H1 (cell line): ENCODE measurements at regions not wholly inside any gene's neighbourhood (a gene's known extent, or its start where the extent isn't known, plus 50 kb on each side); places are given as distances from the start of the nearest gene placed in this dataset.

ENCODE experiments used
- CTCF ChIA-PET: fragments of 300-600 bp; sonication (Branson Sonifier 250); formaldehyde crosslinking; loops from one replicate; lab custom pipeline; 2021; ENCODE audit not compliant: partially characterized antibody; lab: Charles Lee
- POLR2A ChIA-PET: fragments of 300-600 bp; sonication (Branson Sonifier 250); formaldehyde crosslinking; loops from one replicate; lab custom pipeline; 2021; ENCODE audit warnings: inconsistent platforms; ENCODE audit not compliant: partially characterized antibody; lab: Charles Lee
- DNase-seq, 2 experiments: peaks; one replicate each; pipeline versions ENCODE4 v3.0.0 to v3.0.0-alpha.2; 2010 to 2022; ENCODE audit warnings: low spot score in 2 of 2, low read depth in 1 of 2, mixed read lengths in 1 of 2
- FAIRE-seq: peaks from 2 replicates; lab custom pipeline; 2011; peaks lifted over from hg19 to GRCh38; lab: Jason Lieb, UNC
- H2AFZ ChIP-seq: 2 replicates; pipeline ENCODE4 v1.8.1; 2012; ENCODE audit warnings: low read length, inconsistent platforms
- H2AK5ac ChIP-seq: 2 replicates; pipeline ENCODE4 v1.6.1; 2013; ENCODE audit warnings: low read depth, low read length
- H2BK120ac ChIP-seq: replicated peaks from 2 replicates; pipeline ENCODE3; 2013; ENCODE audit warnings: low read depth, low read length, inconsistent platforms
- H2BK12ac ChIP-seq: 2 replicates; pipeline ENCODE4 v1.6.1; 2013; ENCODE audit warnings: low read depth, low read length
- H2BK15ac ChIP-seq: 2 replicates; pipeline ENCODE4 v1.6.1; 2013; ENCODE audit warnings: low read length
- H2BK20ac ChIP-seq: 2 replicates; pipeline ENCODE4 v1.6.1; 2013; ENCODE audit warnings: low read length
- H2BK5ac ChIP-seq: 2 replicates; pipeline ENCODE4 v1.6.1; 2013; ENCODE audit warnings: low read depth, low read length
- H3K14ac ChIP-seq: 2 replicates; pipeline ENCODE4 v1.6.1; 2013; ENCODE audit warnings: inconsistent platforms; ENCODE audit not compliant: insufficient read length
- H3K18ac ChIP-seq: 2 replicates; pipeline ENCODE4 v1.6.1; 2013; ENCODE audit warnings: low read length; ENCODE audit errors: extremely low read depth
- H3K23ac ChIP-seq: 2 replicates; pipeline ENCODE4 v1.6.1; 2013; ENCODE audit warnings: inconsistent platforms; ENCODE audit not compliant: insufficient read length
- H3K23me2 ChIP-seq: 2 replicates; pipeline ENCODE4 v1.6.1; 2013; ENCODE audit warnings: low read depth, low read length
- H3K27ac ChIP-seq: 2 replicates; pipeline ENCODE4 v1.6.1; 2011; ENCODE audit warnings: low read depth, low read length, inconsistent platforms
- H3K27me3 ChIP-seq, 4 experiments: replicated peaks in 1 of 4; 1 replicate in 1 of 4; 2 replicates in 3 of 4; pipeline versions ENCODE4 v1.6.1 to v1.8.1; 2011 to 2013; ENCODE audit warnings: low read length in 3 of 4, mild to moderate bottlenecking in 3 of 4, inconsistent platforms in 2 of 4, mixed read lengths in 2 of 4, moderate library complexity in 1 of 4; ENCODE audit not compliant: control insufficient read depth in 3 of 4, insufficient read depth in 3 of 4; ENCODE audit errors: extremely low read depth in 1 of 4
- H3K36me3 ChIP-seq, 4 experiments: 2 replicates each; pipeline versions ENCODE4 v1.6.1 to v1.8.1; 2011 to 2013; ENCODE audit warnings: mild to moderate bottlenecking in 4 of 4, low read length in 3 of 4, moderate library complexity in 2 of 4, control low read depth in 1 of 4, inconsistent platforms in 1 of 4; ENCODE audit not compliant: insufficient read depth in 4 of 4, control insufficient read depth in 2 of 4
- H3K4ac ChIP-seq: replicated peaks from 2 replicates; pipeline ENCODE3; 2013; ENCODE audit warnings: low read length, low read depth, mixed read lengths, inconsistent platforms; ENCODE audit not compliant: insufficient read length
- H3K4me1 ChIP-seq, 4 experiments: replicated peaks in 1 of 4; 1 replicate in 1 of 4; 2 replicates in 3 of 4; pipeline versions ENCODE4 v1.6.1 to v1.8.1; 2011 to 2013; ENCODE audit warnings: low read length in 3 of 4, inconsistent platforms in 2 of 4, mixed read lengths in 1 of 4; ENCODE audit not compliant: insufficient read depth in 4 of 4, control insufficient read depth in 3 of 4
- H3K4me2 ChIP-seq, 2 experiments: 2 replicates each; pipeline versions ENCODE4 v1.6.1 to v1.8.1; 2011 to 2013; ENCODE audit warnings: low read depth in 2 of 2, low read length in 2 of 2, control low read depth in 1 of 2, inconsistent platforms in 1 of 2, mild to moderate bottlenecking in 1 of 2; ENCODE audit not compliant: insufficient read depth in 1 of 2
- H3K4me3 ChIP-seq, 4 experiments: fragments of 200-600, 300-600 bp in 1 of 4; sonication (generic), shearing (Covaris generic), sonication (Bioruptor Twin) in 1 of 4; 2 replicates each; pipeline versions ENCODE4 v1.5.1 to v1.8.1; 2011 to 2016; ENCODE audit warnings: low read length in 4 of 4, low read depth in 3 of 4, control low read depth in 2 of 4, inconsistent platforms in 2 of 4, mild to moderate bottlenecking in 2 of 4, mixed read lengths in 1 of 4, moderate library complexity in 1 of 4; ENCODE audit not compliant: insufficient read depth in 2 of 4; ENCODE audit errors: extremely low read depth in 1 of 4
- H3K56ac ChIP-seq: replicated peaks from 2 replicates; pipeline ENCODE3; 2013; ENCODE audit warnings: low read depth, mild to moderate bottlenecking, mixed read lengths, low read length, inconsistent platforms; ENCODE audit not compliant: insufficient read length
- H3K79me1 ChIP-seq: 2 replicates; pipeline ENCODE4 v1.6.1; 2013; ENCODE audit warnings: low read depth, low read length, control low read depth
- H3K79me2 ChIP-seq, 2 experiments: 2 replicates each; pipeline versions ENCODE4 v1.6.1 to v1.8.1; 2012 to 2013; ENCODE audit warnings: low read length in 2 of 2, mild to moderate bottlenecking in 2 of 2, inconsistent platforms in 1 of 2; ENCODE audit not compliant: insufficient read depth in 2 of 2, control insufficient read depth in 1 of 2
- H3K9ac ChIP-seq, 4 experiments: replicated peaks in 1 of 4; 1 replicate in 1 of 4; 2 replicates in 3 of 4; pipeline versions ENCODE4 v1.6.1 to v1.8.1; 2011 to 2013; ENCODE audit warnings: low read depth in 3 of 4, low read length in 3 of 4, control low read depth in 2 of 4, mild to moderate bottlenecking in 2 of 4, moderate library complexity in 2 of 4, inconsistent platforms in 1 of 4; ENCODE audit errors: extremely low read depth in 1 of 4
- H3K9me3 ChIP-seq, 2 experiments: 2 replicates each; pipeline versions ENCODE4 v1.6.1 to v1.8.1; 2012 to 2013; ENCODE audit warnings: mild to moderate bottlenecking in 2 of 2, moderate library complexity in 2 of 2, control low read depth in 1 of 2, inconsistent platforms in 1 of 2, low read depth in 1 of 2, low read length in 1 of 2, mixed read lengths in 1 of 2; ENCODE audit not compliant: insufficient read depth in 2 of 2
- H4K20me1 ChIP-seq, 2 experiments: replicated peaks in 1 of 2; 2 replicates each; pipeline versions ENCODE3 to v1.8.1; 2011 to 2013; ENCODE audit warnings: inconsistent platforms in 2 of 2, low read length in 2 of 2, mild to moderate bottlenecking in 1 of 2; ENCODE audit not compliant: insufficient read depth in 2 of 2, control insufficient read depth in 1 of 2
- H4K5ac ChIP-seq: 2 replicates; pipeline ENCODE4 v1.6.1; 2013; ENCODE audit warnings: low read length, low read depth, mixed read lengths, inconsistent platforms; ENCODE audit not compliant: insufficient read length
- H4K8ac ChIP-seq: 2 replicates; pipeline ENCODE4 v1.8.0; 2013; ENCODE audit warnings: mild to moderate bottlenecking, moderate library complexity, low read length, inconsistent platforms; ENCODE audit not compliant: insufficient read depth; ENCODE audit errors: extremely low read depth
- H4K91ac ChIP-seq: replicated peaks from 2 replicates; pipeline ENCODE3; 2013; ENCODE audit warnings: low read length, mixed read lengths, inconsistent platforms; ENCODE audit not compliant: insufficient read length
- CTBP2 ChIP-seq: IDR thresholded peaks from 2 replicates; pipeline ENCODE4 v1.7.0; 2011; ENCODE audit warnings: borderline replicate concordance, mild to moderate bottlenecking, moderate library complexity, mixed read lengths, low read length; ENCODE audit not compliant: insufficient read depth, insufficient read length
- CTCF ChIP-seq, 3 experiments: IDR thresholded peaks; 1 replicate in 2 of 3; 2 replicates in 1 of 3; pipeline versions ENCODE4 v1.5.1 to v1.6.1; 2011; ENCODE audit warnings: low read length in 3 of 3, mild to moderate bottlenecking in 3 of 3, inconsistent platforms in 2 of 3, low read depth in 1 of 3, moderate library complexity in 1 of 3; ENCODE audit not compliant: insufficient read depth in 1 of 3; ENCODE audit errors: control extremely low read depth in 1 of 3
- HDAC2 ChIP-seq, 2 experiments: fragments of 300-600 bp in 1 of 2; sonication (generic) in 1 of 2; IDR thresholded peaks; 2 replicates each; pipeline ENCODE4 v1.6.1; 2011 to 2012; ENCODE audit warnings: low read depth in 2 of 2, low read length in 2 of 2, mild to moderate bottlenecking in 2 of 2, moderate library complexity in 2 of 2, borderline replicate concordance in 1 of 2, inconsistent platforms in 1 of 2
- JUND ChIP-seq: IDR thresholded peaks from 2 replicates; pipeline ENCODE4 v1.6.1; 2011; ENCODE audit warnings: mild to moderate bottlenecking, improper control_type of control experiment, low read length
- KDM5A ChIP-seq: fragments of 200-600 bp; IDR thresholded peaks from 2 replicates; pipeline ENCODE4 v1.7.1; 2012; ENCODE audit warnings: mild to moderate bottlenecking, low read length, inconsistent platforms, mixed read lengths
- PHF8 ChIP-seq: fragments of 200-600 bp; sonication (generic); conservative IDR thresholded peaks from 2 replicates; pipeline ENCODE4 v1.7.1; 2012; ENCODE audit warnings: low read depth, mild to moderate bottlenecking, inconsistent platforms, low read length, moderate library complexity
- SRF ChIP-seq: IDR thresholded peaks from 2 replicates; pipeline ENCODE4 v1.6.1; 2011; ENCODE audit warnings: mild to moderate bottlenecking, low read depth, low read length, moderate library complexity
- TCF12 ChIP-seq: IDR thresholded peaks from 2 replicates; pipeline ENCODE4 v1.6.1; 2011; ENCODE audit warnings: low read depth, mild to moderate bottlenecking, low read length
- WGBS, 2 experiments: shearing (Covaris generic) in 1 of 2; methylation state at CpG; one replicate each; pipeline versions ENCODE4 v1.1.6 to v1.1.7; 2013 to 2015; ENCODE audit warnings: low lambda C conversion rate in 2 of 2, mixed read lengths in 2 of 2, inconsistent platforms in 1 of 2, low coverage in 1 of 2, missing lambda C conversion rate in 1 of 2; ENCODE audit not compliant: insufficient replicate concordance in 2 of 2, insufficient coverage in 1 of 2, insufficient read length in 1 of 2; ENCODE audit errors: extremely low coverage in 1 of 2, missing lambda C conversion rate in 1 of 2; 5-methylcytosine and 5-hydroxymethylcytosine counted together

- H2BK5ac ChIP-seq: no peak overlapping the region
- no peak overlapping the region for H3K9ac ChIP-seq
- H2BK15ac ChIP-seq: no peak overlapping the region
- no peak overlapping the region for H4K5ac ChIP-seq
- H3K4me3 ChIP-seq: no peak overlapping the region
- no peak overlapping the region for H2AK5ac ChIP-seq
- no peaks in the 10 kb centered on the region for H3K79me2 ChIP-seq
- FAIRE-seq (no peak), DNase-seq (no peak)
- H2BK12ac ChIP-seq: no peak overlapping the region
- no peak overlapping the region for H3K23ac ChIP-seq
- ChIA-PET POLR2A (no interaction called here), CTCF (interaction anchor here (0.6 to 1.8 kb wide), 4 partner anchors 9 to 384 kb away, joined by 4 to 7 read pairs (median 6); no protein-coding TSS in a partner anchor)
- no peaks in the 10 kb centered on the region for H4K20me1 ChIP-seq
- H3K18ac ChIP-seq: no peak overlapping the region
- no peak overlapping the region for H3K56ac ChIP-seq
- WGBS, 2 experiments: 93% methylated on average over 3 of the region's 3 CpGs; no CpG with 5 or more reads in 1 of the 2 experiments
- H2BK20ac ChIP-seq: no peak overlapping the region
- H3K4me1 ChIP-seq: peaks cover 0 to 4% (median 0%) of the 10 kb centered on the region in 4 experiments; a peak in 2 of 7 replicates
- H3K14ac ChIP-seq: no peak overlapping the region
- no peaks in the 10 kb centered on the region for H3K36me3 ChIP-seq
- no peak overlapping the region for H4K91ac ChIP-seq
- H3K27ac ChIP-seq: no peak overlapping the region
- no peaks in the 10 kb centered on the region for H3K27me3 ChIP-seq
- H3K79me1 ChIP-seq: no peaks in the 10 kb centered on the region
- no peak overlapping the region for H3K4ac ChIP-seq
- no peak overlapping the region for H2BK120ac ChIP-seq
- no peaks in the 10 kb centered on the region for H3K23me2 ChIP-seq
- no peaks in the 10 kb centered on the region for H3K9me3 ChIP-seq
- no peak overlapping the region for H4K8ac ChIP-seq
- no peak overlapping the region for H3K4me2 ChIP-seq
- no peak overlapping the region for H2AFZ ChIP-seq
- TF ChIP-seq SRF: no peak
- TF ChIP-seq HDAC2 (IDR thresholded peaks at IDR 0.05; ENCODE audit: borderline replicate concordance in 1 of 2, low read depth in 2 of 2, low read length in 2 of 2): no peak
- TF ChIP-seq CTBP2: no peak
- no peak for TF ChIP-seq KDM5A
- no peak for TF ChIP-seq TCF12
- no peak for TF ChIP-seq CTCF (IDR thresholded peaks at IDR 0.05; ENCODE audit: control extremely low read depth in 1 of 3, insufficient read depth in 1 of 3, low read depth in 1 of 3, low read length in 3 of 3)
- no peak for TF ChIP-seq JUND
- TF ChIP-seq PHF8: no peak
Measured at GRCh38 chr1:238248356-238248755, 357.6 kb upstream of the ZP4 start.
